Activated naive CD4-positive, alpha-beta T cell treated with anti-CD3 and anti-CD28 coated beads, Interleukin-2, amount 50 U/mL, for 24 hours (primary cell): ENCODE measurements at regions not wholly inside any gene's neighbourhood (a gene's known extent, or its start where the extent isn't known, plus 50 kb on each side); places are given as distances from the start of the nearest gene placed in this dataset.
"Not testable (repeated sequence)": the region's sequence is repeated elsewhere in the genome, so short reads cannot be mapped to it uniquely, and the experiment has no call there.

Experiments
- H3K27ac Mint-ChIP-seq: one replicate; pipeline ENCODE4 v1.8.0; 2021; ENCODE audit warnings: mild to moderate bottlenecking, mixed read lengths
- H3K27me3 Mint-ChIP-seq: one replicate; pipeline ENCODE4 v1.8.0; 2021; ENCODE audit warnings: mixed read lengths
- H3K36me3 Mint-ChIP-seq: one replicate; pipeline ENCODE4 v1.8.0; 2021; ENCODE audit warnings: mixed read lengths
- H3K4me1 Mint-ChIP-seq: one replicate; pipeline ENCODE4 v1.8.0; 2021; ENCODE audit warnings: mixed read lengths
- H3K4me3 Mint-ChIP-seq: one replicate; pipeline ENCODE4 v1.8.0; 2021; ENCODE audit warnings: mild to moderate bottlenecking, mixed read lengths
- H3K9me3 Mint-ChIP-seq: one replicate; pipeline ENCODE4 v1.8.0; 2021; ENCODE audit warnings: mixed read lengths

DNA sequence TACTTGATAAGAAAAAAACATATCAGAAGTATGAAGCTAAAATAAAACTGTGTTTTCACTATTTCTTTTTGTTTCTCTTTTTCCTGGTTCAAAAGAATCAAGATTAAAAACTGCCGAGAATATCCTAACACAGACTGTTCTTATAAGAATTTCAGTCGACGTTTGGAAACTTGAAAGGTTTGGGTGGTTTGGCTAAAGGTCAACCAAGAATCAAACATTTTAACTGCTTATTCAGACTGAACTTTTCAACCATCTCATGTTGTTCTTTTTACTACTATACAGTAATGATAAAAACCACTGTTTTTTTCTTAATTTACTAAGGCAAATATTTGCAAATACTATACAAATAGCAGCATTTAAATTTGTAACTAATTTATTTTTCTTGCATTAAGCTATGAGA lies 308.5 kb upstream of the TFPI start:
- Mint-ChIP-seq H3K4me3 (no peak overlapping the region), H3K4me1 (no peaks in the 10 kb centered on the region), H3K27me3 (no peaks in the 10 kb centered on the region), H3K36me3 (no peaks in the 10 kb centered on the region), H3K9me3 (no peaks in the 10 kb centered on the region), H3K27ac (no peak overlapping the region)

DNA sequence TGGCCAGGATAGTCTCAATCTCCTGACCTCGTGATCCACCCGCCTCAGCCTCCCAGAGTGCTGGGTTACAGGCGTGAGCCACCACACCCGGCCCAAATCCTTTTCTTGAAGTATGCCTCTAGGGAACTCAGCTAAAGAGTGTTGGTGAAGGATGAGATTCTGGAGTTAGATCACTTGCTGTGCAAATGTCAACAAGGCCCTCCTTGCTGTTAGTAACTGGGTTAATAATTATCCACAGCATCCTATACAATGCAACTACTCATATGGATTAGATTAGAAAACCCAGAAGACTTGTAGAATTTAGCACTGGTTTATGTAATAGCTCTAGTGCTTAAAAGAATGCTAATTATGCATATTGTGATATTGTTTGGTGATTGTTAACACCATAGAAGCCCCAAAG lies 310.8 kb upstream of the TFPI start:
- H3K4me3 Mint-ChIP-seq, result no peak overlapping the region
- no peaks in the 10 kb centered on the region for H3K4me1 Mint-ChIP-seq
- no peaks in the 10 kb centered on the region for H3K36me3 Mint-ChIP-seq
- no peak overlapping the region for H3K27ac Mint-ChIP-seq
- H3K9me3 Mint-ChIP-seq, result peaks cover 6% of the 10 kb centered on the region
- no peaks in the 10 kb centered on the region for H3K27me3 Mint-ChIP-seq

DNA sequence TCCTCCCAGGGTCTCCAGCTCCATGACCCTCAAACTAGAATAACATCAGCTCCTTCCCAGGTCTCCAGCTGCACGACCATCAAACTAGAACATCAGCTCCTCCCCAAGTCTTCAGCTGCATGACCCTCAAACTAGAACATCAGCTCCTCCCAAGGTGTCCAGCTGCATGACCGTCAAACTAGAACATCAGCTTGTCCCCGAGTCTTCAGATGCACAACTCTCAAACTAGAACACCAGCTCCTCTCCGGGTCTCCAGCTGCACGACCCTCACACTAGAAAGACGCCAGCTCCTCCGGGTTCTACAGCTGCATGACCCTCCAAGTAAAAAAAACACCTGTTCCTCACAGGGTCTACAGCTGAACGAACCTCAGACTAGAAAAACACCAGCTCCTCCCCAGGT lies 312.9 kb upstream of the TFPI start:
- Mint-ChIP-seq H3K27ac (peak overlapping the region; percentile 66), H3K4me3 (no peak overlapping the region), H3K4me1 (no peaks in the 10 kb centered on the region), H3K36me3 (no peaks in the 10 kb centered on the region), H3K27me3 (no peaks in the 10 kb centered on the region), H3K9me3 (peaks cover 6% of the 10 kb centered on the region)

DNA sequence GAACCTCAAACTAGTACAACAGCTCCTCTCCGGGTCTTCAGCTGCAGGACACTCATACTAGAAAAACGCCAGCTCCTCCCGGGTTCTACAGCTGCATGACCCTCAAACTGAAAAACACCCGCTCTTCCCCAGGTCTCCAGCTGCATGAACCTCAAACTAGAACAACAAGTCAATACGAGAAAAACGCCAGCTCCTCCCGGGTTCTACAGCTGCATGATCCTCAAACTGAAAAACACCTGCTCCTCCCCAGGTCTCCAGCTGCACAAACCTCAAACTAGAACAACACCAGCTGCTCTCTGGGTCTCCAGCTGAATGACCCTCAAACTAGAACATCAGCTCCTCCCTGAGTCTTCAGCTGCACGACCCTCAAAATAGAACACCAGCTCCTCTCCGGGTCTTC lies 315.0 kb upstream of the TFPI start:
- Mint-ChIP-seq H3K9me3 (peaks cover 6% of the 10 kb centered on the region), H3K36me3 (no peaks in the 10 kb centered on the region), H3K27ac (no peak overlapping the region), H3K4me1 (no peaks in the 10 kb centered on the region), H3K4me3 (no peak overlapping the region), H3K27me3 (no peaks in the 10 kb centered on the region)

DNA sequence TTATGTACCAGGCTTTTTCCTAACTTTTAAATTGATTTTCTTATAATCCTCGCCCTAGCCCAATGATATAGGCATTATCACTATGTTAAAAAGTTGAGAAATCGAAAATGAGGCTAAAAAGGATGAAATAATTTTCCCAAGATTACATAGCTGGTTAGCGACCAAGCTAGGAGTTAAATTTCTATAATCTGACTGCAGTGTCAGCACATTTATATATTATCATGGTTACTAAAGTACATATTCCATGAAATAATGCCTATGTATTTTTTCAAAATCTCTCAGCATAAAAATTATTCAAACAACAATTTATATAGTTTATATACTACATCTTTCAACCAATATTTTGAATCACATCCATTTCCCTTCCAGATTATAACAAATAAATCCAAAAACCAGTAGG lies 317.3 kb upstream of the TFPI start:
- H3K27me3 Mint-ChIP-seq, result peaks cover 2% of the 10 kb centered on the region
- no peaks in the 10 kb centered on the region for H3K4me1 Mint-ChIP-seq
- H3K36me3 Mint-ChIP-seq, result no peaks in the 10 kb centered on the region
- H3K27ac Mint-ChIP-seq, result no peak overlapping the region
- no peak overlapping the region for H3K4me3 Mint-ChIP-seq
- H3K9me3 Mint-ChIP-seq, result peaks cover 6% of the 10 kb centered on the region

DNA sequence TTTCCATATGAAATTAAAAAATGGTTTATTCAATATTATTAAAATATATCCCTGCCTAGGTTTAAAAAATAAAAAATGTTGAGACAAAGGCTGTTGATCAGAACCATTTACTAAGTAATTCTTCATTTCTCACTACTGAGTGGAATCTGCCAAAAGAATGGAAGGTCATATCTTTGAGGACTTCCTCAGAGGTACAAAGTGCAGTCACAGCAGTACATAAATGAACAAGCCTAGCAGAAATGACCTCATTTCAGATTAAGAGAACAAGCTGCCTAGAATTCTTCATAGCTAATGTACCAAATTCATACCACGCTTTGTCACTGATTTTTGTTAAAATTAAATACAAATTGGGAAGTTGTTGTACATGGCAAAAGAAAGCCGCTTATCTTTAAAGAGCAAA lies 318.9 kb upstream of the TFPI start:
- Mint-ChIP-seq H3K36me3 (no peaks in the 10 kb centered on the region), H3K4me3 (no peak overlapping the region), H3K4me1 (no peaks in the 10 kb centered on the region), H3K27me3 (peaks cover 2% of the 10 kb centered on the region), H3K27ac (no peak overlapping the region), H3K9me3 (peaks cover 6% of the 10 kb centered on the region)

DNA sequence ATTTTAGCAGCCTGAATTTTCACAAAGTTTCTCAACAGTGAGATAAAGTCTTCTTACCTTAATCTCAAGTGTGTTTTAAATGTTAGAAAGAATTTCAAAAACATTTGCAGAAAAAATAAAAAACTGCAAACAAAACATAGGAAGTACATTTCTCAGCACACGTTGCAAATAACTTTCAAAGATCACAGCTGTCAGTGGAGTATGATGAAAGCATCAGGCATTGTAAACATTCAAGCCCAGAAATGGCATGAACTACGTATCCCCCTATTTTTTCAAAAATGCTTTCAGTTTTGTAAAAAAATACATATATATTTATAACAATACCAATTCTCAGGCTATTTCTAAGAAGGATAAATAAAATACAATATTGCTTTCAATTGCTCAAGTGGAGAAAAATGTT lies 320.6 kb upstream of the TFPI start:
- Mint-ChIP-seq H3K27me3 (peaks cover 2% of the 10 kb centered on the region), H3K27ac (no peak overlapping the region), H3K4me1 (no peaks in the 10 kb centered on the region), H3K36me3 (no peaks in the 10 kb centered on the region), H3K9me3 (no peaks in the 10 kb centered on the region), H3K4me3 (no peak overlapping the region)

DNA sequence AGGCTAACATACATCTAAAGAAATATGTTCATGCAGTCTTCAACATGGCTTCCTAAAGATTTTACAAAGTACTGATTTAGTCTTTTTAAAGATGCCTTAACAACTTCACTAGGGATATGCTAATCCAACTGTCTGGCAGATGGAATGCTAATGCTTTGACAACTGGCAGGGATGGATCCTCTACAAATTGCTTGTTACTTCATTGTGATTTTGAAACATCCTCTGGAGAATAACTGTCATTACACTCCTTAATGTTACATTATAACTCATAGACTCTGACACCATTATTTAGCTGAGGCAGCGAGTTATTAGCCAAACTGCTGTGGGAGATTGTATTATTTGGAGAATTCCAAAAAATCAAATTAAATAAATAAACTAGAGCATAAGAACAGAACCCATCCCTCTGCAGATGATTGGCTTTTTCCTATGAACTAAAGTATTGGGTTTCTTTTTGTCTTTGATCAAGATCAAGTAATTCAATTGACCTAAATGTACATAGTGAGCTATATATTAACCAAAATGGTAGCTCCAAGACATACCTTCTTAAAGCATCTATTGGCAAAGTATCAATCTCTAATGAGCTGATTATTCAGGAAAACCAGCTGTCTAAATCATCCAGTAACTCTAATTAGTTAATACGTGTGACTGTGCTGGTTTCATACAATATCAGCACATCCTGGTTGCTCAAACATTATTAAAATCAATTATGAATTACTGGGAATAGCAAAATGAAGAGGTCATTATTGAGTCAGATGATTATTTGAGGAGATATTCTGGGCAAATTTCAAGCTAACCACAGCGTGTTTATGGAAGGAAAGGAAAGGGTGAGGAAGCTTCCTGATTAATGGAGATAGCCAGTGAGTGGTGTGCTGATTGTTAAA lies 321.3 kb upstream of the TFPI start:
- Mint-ChIP-seq H3K27me3 (peaks cover 2% of the 10 kb centered on the region), H3K27ac (no peak overlapping the region), H3K4me1 (no peaks in the 10 kb centered on the region), H3K4me3 (no peak overlapping the region), H3K9me3 (no peaks in the 10 kb centered on the region), H3K36me3 (no peaks in the 10 kb centered on the region)

DNA sequence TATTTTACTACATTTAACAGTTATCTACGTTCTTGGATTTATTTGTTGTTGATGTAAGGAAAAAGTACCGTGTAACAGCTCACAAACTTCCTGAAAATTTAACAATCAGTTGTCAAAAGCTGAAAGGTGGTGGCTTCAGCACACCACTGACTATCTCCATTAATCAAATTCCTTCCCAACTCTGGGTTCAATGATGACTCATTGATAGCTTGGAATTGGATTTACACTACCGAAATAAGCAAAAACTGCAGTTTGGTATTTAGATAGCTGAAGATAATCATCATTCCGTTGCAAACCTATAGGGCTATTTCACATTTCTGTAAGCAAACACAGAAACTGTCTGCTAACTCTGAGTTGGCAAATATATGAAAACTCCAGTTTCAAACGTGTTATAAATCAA lies 322.3 kb upstream of the TFPI start:
- Mint-ChIP-seq H3K27me3 (peaks cover 2% of the 10 kb centered on the region), H3K36me3 (no peaks in the 10 kb centered on the region), H3K27ac (no peak overlapping the region), H3K4me3 (no peak overlapping the region), H3K9me3 (no peaks in the 10 kb centered on the region), H3K4me1 (no peaks in the 10 kb centered on the region)

DNA sequence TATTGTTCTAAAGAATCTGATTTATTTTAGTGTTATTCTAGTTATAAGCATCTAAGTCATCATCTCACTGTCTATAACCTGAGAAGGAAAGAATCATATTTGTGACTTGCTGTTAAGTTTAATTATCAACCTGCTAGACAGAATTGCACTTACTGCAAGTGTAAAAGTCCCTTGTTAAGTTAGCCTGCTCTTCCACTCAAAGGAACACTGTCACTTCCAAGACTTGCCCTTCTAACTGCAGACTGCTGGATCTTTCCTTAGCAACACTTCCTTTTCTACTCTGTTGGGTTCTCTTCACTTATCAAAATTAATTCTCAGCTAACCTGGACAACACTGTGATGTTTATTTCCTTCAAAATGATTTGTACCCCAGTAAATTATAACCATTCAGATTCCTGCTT lies 323.2 kb upstream of the TFPI start:
- Mint-ChIP-seq H3K4me3 (no peak overlapping the region), H3K27me3 (peaks cover 2% of the 10 kb centered on the region), H3K4me1 (no peaks in the 10 kb centered on the region), H3K9me3 (no peaks in the 10 kb centered on the region), H3K27ac (no peak overlapping the region), H3K36me3 (no peaks in the 10 kb centered on the region)

DNA sequence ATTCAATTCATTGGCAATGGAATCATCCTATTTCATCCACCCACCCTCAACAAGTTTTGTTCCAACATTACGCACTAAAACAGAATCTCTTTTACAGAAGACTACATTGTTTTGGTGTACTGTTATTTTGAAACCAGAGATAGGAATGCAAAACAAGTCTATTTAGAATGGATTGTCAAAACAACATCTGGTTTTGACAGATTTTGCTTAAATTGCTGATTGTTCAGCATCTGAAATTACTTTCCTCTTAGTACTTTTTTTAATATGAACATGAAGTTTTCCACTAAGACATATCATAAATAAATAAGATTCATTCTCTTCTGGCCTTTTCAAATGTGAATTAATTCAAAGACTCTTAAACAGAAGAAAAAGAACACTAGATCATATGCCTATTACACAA lies 323.9 kb upstream of the TFPI start:
- H3K4me1 Mint-ChIP-seq, result no peaks in the 10 kb centered on the region
- peaks cover 2% of the 10 kb centered on the region for H3K27me3 Mint-ChIP-seq
- H3K9me3 Mint-ChIP-seq, result no peaks in the 10 kb centered on the region
- H3K27ac Mint-ChIP-seq, result no peak overlapping the region
- no peaks in the 10 kb centered on the region for H3K36me3 Mint-ChIP-seq
- no peak overlapping the region for H3K4me3 Mint-ChIP-seq

DNA sequence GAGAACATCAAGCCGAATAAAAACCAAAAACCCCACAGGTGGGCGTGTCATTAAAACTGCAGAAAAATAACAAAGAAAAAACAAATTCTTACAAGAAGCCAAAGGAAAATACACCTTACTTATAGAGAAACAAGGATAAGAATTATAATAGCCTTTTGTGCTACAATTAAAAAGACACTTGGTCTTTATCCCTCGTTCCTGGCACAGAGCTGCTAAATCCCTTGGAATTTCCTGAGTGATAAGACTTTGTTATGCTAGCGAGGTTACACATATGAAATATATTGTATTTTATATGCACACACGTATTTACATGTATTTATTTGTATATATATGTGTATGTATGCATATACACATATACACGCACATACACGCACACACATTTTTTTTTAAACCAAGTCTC lies 325.3 kb upstream of the TFPI start:
- H3K27ac Mint-ChIP-seq, result no peak overlapping the region
- H3K4me1 Mint-ChIP-seq, result no peaks in the 10 kb centered on the region
- H3K36me3 Mint-ChIP-seq, result no peaks in the 10 kb centered on the region
- H3K27me3 Mint-ChIP-seq, result peaks cover 2% of the 10 kb centered on the region
- no peak overlapping the region for H3K4me3 Mint-ChIP-seq
- H3K9me3 Mint-ChIP-seq, result no peaks in the 10 kb centered on the region

DNA sequence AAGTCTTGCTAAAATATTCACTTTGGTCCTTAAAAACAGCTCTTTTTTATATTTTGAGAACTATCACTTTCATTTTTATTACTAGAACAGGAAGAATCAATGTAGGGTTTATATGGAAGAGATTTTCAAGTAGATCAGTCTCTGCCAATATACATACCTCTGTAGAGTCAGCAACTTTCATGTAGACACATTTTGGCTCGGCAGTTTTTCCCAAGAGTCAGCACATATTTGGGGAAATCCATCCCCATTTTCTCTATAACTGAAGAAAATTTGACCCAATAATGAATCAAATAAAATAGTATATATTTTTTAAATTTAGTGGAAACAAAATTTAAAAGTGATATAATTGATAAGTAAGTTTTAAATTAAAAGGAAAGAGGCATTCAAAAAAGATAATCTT lies 329.8 kb upstream of the TFPI start:
- no peak overlapping the region for H3K27ac Mint-ChIP-seq
- H3K27me3 Mint-ChIP-seq, result no peaks in the 10 kb centered on the region
- H3K9me3 Mint-ChIP-seq, result no peaks in the 10 kb centered on the region
- no peaks in the 10 kb centered on the region for H3K4me1 Mint-ChIP-seq
- H3K36me3 Mint-ChIP-seq, result no peaks in the 10 kb centered on the region
- H3K4me3 Mint-ChIP-seq, result no peak overlapping the region

DNA sequence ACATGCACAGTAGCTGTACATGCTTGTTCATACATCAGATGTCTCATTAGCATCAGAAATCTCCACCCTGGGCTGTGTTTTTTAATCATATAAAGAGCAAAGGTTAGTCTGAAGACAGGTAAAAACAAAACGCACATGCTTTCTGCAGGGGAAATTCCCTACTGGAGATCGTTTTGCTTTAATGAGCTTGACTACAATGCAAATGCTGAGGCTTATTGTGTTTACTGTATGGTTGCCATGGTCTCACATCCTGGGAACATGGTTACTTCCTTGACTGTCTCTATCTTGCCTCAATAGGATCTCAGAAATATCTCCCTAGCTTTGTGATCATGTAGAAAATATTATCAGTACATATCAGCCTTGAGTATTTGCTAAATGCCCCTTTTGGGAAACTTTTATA lies 336.5 kb upstream of the TFPI start:
- H3K4me1 Mint-ChIP-seq, result no peaks in the 10 kb centered on the region
- no peaks in the 10 kb centered on the region for H3K9me3 Mint-ChIP-seq
- H3K27ac Mint-ChIP-seq, result no peak overlapping the region
- H3K4me3 Mint-ChIP-seq, result no peak overlapping the region
- no peaks in the 10 kb centered on the region for H3K36me3 Mint-ChIP-seq
- no peaks in the 10 kb centered on the region for H3K27me3 Mint-ChIP-seq

DNA sequence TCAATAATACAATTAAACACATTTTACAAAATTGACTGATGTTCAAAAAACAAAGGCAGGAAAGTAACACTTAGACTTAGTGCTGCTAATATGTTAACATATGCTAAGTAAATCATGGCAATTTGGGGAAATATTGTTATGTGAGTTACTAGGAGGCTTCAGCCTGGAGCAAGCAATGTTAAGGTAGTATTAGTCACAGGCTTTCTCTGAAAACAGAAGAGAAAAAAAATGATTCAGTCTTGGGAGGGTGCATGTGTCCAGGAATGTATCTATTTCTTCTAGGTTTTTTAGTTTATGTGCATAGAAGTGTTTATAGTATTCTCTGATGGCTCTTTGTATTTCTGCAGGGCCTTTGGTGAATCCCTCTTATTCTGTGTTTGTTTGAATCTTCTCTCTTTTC lies 345.8 kb upstream of the TFPI start:
- no peaks in the 10 kb centered on the region for H3K36me3 Mint-ChIP-seq
- H3K4me1 Mint-ChIP-seq, result no peaks in the 10 kb centered on the region
- no peak overlapping the region for H3K4me3 Mint-ChIP-seq
- no peaks in the 10 kb centered on the region for H3K9me3 Mint-ChIP-seq
- H3K27me3 Mint-ChIP-seq, result no peaks in the 10 kb centered on the region
- H3K27ac Mint-ChIP-seq, result no peak overlapping the region

DNA sequence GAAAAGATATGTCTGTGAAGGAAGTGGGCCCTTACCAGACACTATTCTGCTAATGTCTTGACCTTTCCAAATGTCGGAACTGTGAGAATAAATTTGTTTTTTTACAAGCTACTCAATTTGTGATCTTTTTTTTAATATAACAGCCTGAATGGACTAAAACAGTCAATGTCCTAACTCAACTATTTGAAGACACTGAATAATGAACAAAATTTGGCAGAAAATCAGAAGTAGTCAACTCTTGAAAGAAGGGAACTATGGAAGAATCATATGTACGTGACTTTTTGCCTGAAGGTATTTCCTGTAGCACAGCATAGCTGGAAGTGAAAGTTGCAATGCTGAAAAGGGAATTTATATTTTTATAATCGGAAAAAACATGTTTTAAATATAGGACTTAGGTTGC lies 351.8 kb upstream of the TFPI start:
- Mint-ChIP-seq H3K9me3 (no peaks in the 10 kb centered on the region), H3K27me3 (no peaks in the 10 kb centered on the region), H3K27ac (no peak overlapping the region), H3K36me3 (no peaks in the 10 kb centered on the region), H3K4me1 (no peaks in the 10 kb centered on the region), H3K4me3 (no peak overlapping the region)

DNA sequence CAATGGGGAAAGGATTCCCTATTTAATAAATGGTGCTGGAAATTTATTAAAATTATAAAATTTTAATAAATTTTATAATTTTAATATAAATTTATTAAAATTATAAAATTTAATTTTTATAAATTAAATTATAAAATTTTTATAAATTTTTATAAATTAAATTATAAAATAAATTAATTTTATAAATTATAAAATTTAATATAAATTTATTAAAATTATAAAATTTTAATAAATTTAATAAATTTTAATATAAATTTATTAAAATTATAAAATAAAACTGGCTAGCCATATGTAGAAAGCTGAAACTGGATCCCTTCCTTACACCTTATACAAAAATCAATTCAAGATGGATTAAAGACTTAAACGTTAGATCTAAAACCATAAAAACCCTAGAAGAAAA lies 356.7 kb upstream of the TFPI start:
- H3K27ac Mint-ChIP-seq, H3K36me3 Mint-ChIP-seq, H3K4me3 Mint-ChIP-seq, H3K4me1 Mint-ChIP-seq, H3K27me3 Mint-ChIP-seq, H3K9me3 Mint-ChIP-seq: not testable (repeated sequence)
